GM12878 (cell line): ENCODE measurements at regions not wholly inside any gene's neighbourhood (a gene's known extent, or its start where the extent isn't known, plus 50 kb on each side); places are given as distances from the start of the nearest gene placed in this dataset.

Source experiments
- ATAC-seq: fragments of 200-7000 bp; cut with Tn5 transposase; 3 replicates; pipeline ENCODE4 v1.9.1; 2020; ENCODE audit warnings: mild to moderate bottlenecking, moderate library complexity
- BruUV-seq: library from RNA; stranded (reverse); fragments of 400-500 nt; replicated peaks from 2 replicates; lab custom pipeline; 2021; lab: Mats Ljungman, UMichigan
- CTCF ChIA-PET: fragments of 300-600 bp; sonication (Branson Sonifier 250); formaldehyde crosslinking; extraction: SDS; loops from one replicate; lab custom pipeline; 2021; ENCODE audit warnings: inconsistent platforms; lab: Yijun Ruan, JAX
- POLR2A ChIA-PET: fragments of 350-600 bp; formaldehyde crosslinking; extraction: SDS; loops from one replicate; lab custom pipeline; 2021; ENCODE audit warnings: inconsistent platforms; lab: Charles Lee
- RAD21 ChIA-PET: fragments of 300-600 bp; sonication (Branson Sonifier 250); formaldehyde crosslinking; loops from one replicate; lab custom pipeline; 2023; ENCODE audit warnings: antibody characterized with exemption; ENCODE audit not compliant: unreplicated experiment; lab: Charles Lee
- SMC1A ChIA-PET: fragments of 300-600 bp; sonication (Branson Sonifier 250); formaldehyde crosslinking; loops from one replicate; lab custom pipeline; 2023; ENCODE audit not compliant: unreplicated experiment, uncharacterized antibody; lab: Charles Lee
- DNase-seq: peaks from one replicate; pipeline ENCODE4 v3.0.0-alpha.2; 2011; ENCODE audit warnings: low read depth, low spot score
- FAIRE-seq: peaks from 3 replicates; lab custom pipeline; 2011; peaks lifted over from hg19 to GRCh38; lab: Jason Lieb, UNC
- H2AFZ ChIP-seq: 2 replicates; pipeline ENCODE4 v1.6.0; 2011; ENCODE audit warnings: low read depth, low read length, control low read depth; ENCODE audit not compliant: control insufficient read depth
- H3K27ac ChIP-seq: 2 replicates; pipeline ENCODE4 v1.5.1; 2011; ENCODE audit warnings: control low read depth; ENCODE audit not compliant: control insufficient read depth, insufficient read depth
- H3K27me3 ChIP-seq, 2 experiments: replicated peaks in 1 of 2; 2 replicates each; pipeline versions ENCODE4 v1.6.0 to v1.6.1; 2011; ENCODE audit warnings: low read length in 1 of 2; ENCODE audit not compliant: control insufficient read depth in 2 of 2, insufficient read depth in 2 of 2
- H3K36me3 ChIP-seq, 2 experiments: 2 replicates each; pipeline ENCODE4 v1.5.1; 2011; ENCODE audit warnings: low read length in 1 of 2; ENCODE audit not compliant: control insufficient read depth in 2 of 2, insufficient read depth in 2 of 2
- H3K4me1 ChIP-seq: 2 replicates; pipeline ENCODE4 v1.6.1; 2011; ENCODE audit warnings: mild to moderate bottlenecking, low read length, moderate library complexity, mixed read lengths; ENCODE audit not compliant: control insufficient read depth, insufficient read depth
- H3K4me2 ChIP-seq: 2 replicates; pipeline ENCODE4 v1.6.0; 2011; ENCODE audit warnings: control low read depth; ENCODE audit not compliant: control insufficient read depth, insufficient read depth
- H3K4me3 ChIP-seq: fragments of 200-600 bp; sonication (generic); 2 replicates; pipeline ENCODE4 v1.5.1; 2016
- H3K79me2 ChIP-seq: 2 replicates; pipeline ENCODE4 v1.6.0; 2011; ENCODE audit warnings: low read length; ENCODE audit not compliant: control insufficient read depth, insufficient read depth
- H3K9ac ChIP-seq: 2 replicates; pipeline ENCODE4 v1.8.0; 2011; ENCODE audit warnings: low read length, control low read depth, mixed read lengths; ENCODE audit not compliant: control insufficient read depth, insufficient read depth
- H3K9me3 ChIP-seq: replicated peaks from 3 replicates; pipeline ENCODE4 v1.5.1; 2011; ENCODE audit warnings: mild to moderate bottlenecking, low read length; ENCODE audit not compliant: control insufficient read depth, insufficient read depth
- H4K20me1 ChIP-seq: 2 replicates; pipeline ENCODE4 v1.6.0; 2011; ENCODE audit not compliant: control insufficient read depth, insufficient read depth
- BCLAF1 ChIP-seq: fragments of 450-650 bp; IDR thresholded peaks from 2 replicates; pipeline ENCODE4 v1.6.1; 2017; ENCODE audit warnings: antibody characterized with exemption, mild to moderate bottlenecking, moderate library complexity
- CHD2 ChIP-seq: IDR thresholded peaks from 2 replicates; pipeline ENCODE4 v1.6.1; 2011; ENCODE audit warnings: low read depth, low read length, improper control_type of control experiment, borderline replicate concordance
- CHD4 ChIP-seq: fragments of 200-600 bp; sonication (generic); IDR thresholded peaks from 2 replicates; pipeline ENCODE4 v1.6.1; 2016; ENCODE audit warnings: mild to moderate bottlenecking
- E4F1 ChIP-seq: fragments of 450-650 bp; IDR thresholded peaks from 2 replicates; pipeline ENCODE4 v1.6.1; 2018; ENCODE audit warnings: borderline replicate concordance, mild to moderate bottlenecking; ENCODE audit not compliant: partially characterized antibody
- EZH2 ChIP-seq: IDR thresholded peaks from 2 replicates; pipeline ENCODE4 v1.6.1; 2012; ENCODE audit warnings: low read depth, mild to moderate bottlenecking, control low read depth, inconsistent platforms, low read length, borderline replicate concordance; ENCODE audit not compliant: control insufficient read depth
- HDGF ChIP-seq: fragments of 450-650 bp; IDR thresholded peaks from 2 replicates; pipeline ENCODE4 v1.6.1; 2016; ENCODE audit warnings: antibody characterized with exemption
- MTA2 ChIP-seq: fragments of 450-650 bp; IDR thresholded peaks from 2 replicates; pipeline ENCODE4 v1.6.1; 2016; ENCODE audit warnings: low read depth, mild to moderate bottlenecking, moderate library complexity
- MTA3 ChIP-seq: IDR thresholded peaks from 2 replicates; pipeline ENCODE4 v1.6.1; 2012; ENCODE audit warnings: low read length, inconsistent platforms, borderline replicate concordance
- NR2C1 ChIP-seq: fragments of 450-650 bp; IDR thresholded peaks from 2 replicates; pipeline ENCODE4 v1.6.1; 2017; ENCODE audit warnings: antibody characterized with exemption, mild to moderate bottlenecking, moderate library complexity
- NRF1 ChIP-seq: conservative IDR thresholded peaks from 2 replicates; pipeline ENCODE4 v1.6.1; 2011; ENCODE audit warnings: mild to moderate bottlenecking, low read depth, low read length, improper control_type of control experiment
- REST ChIP-seq: IDR thresholded peaks from 2 replicates; pipeline ENCODE4 v1.6.1; 2012; ENCODE audit warnings: mild to moderate bottlenecking, low read depth, low read length
- RUNX3 ChIP-seq: IDR thresholded peaks from 2 replicates; pipeline ENCODE4 v1.6.1; 2012; ENCODE audit warnings: low read length, inconsistent platforms
- STAT1 ChIP-seq: fragments of 450-650 bp; conservative IDR thresholded peaks from 2 replicates; pipeline ENCODE4 v1.6.1; 2014; ENCODE audit warnings: antibody characterized with exemption, mild to moderate bottlenecking
- TCF12 ChIP-seq: IDR thresholded peaks from 2 replicates; pipeline ENCODE4 v1.6.1; 2011; ENCODE audit warnings: low read depth, mild to moderate bottlenecking, low read length
- WGBS: methylation state at CpG from one replicate; pipeline ENCODE4 v1.1.6; 2016; ENCODE audit warnings: low lambda C conversion rate; ENCODE audit not compliant: insufficient replicate concordance, insufficient coverage; ENCODE audit errors: missing lambda C conversion rate; 5-methylcytosine and 5-hydroxymethylcytosine counted together
- in situ Hi-C: fragments of 300-500 bp; cut with MboI; formaldehyde crosslinking; loops from 9 replicates; pipeline ENCODE4 v1.14.3; 2018; ENCODE audit warnings: mixed read lengths
- intact Hi-C: fragments of 100-400 bp; cut with micrococcal nuclease; formaldehyde crosslinking; loops from one replicate; pipeline ENCODE4 v1.14.2; 2022; ENCODE audit not compliant: unreplicated experiment

- no peak for TF ChIP-seq E4F1
- no peak for TF ChIP-seq MTA2
These were observed 71.5 kb upstream of the RGS2 start (continued) for GRCh38 chr1:192737306-192737705.

GRCh38 chr1:192739476-192740184 is 69.2 kb upstream of the RGS2 start:
- Histone ChIP-seq H3K4me2 (no peak overlapping the region), H3K36me3 (no peaks in the 10 kb centered on the region), H3K4me1 (no peaks in the 10 kb centered on the region), H3K9me3 (no peaks in the 10 kb centered on the region), H3K27me3 (no peaks in the 10 kb centered on the region; a peak in 1 of 4 replicates), H3K9ac (no peak overlapping the region), H2AFZ (no peak overlapping the region), H4K20me1 (no peaks in the 10 kb centered on the region; the same call in 1 of the 2 replicates), H3K27ac (no peak overlapping the region), H3K4me3 (no peak overlapping the region), H3K79me2 (no peaks in the 10 kb centered on the region)
- CTCF ChIA-PET = no interaction called here
- 73% methylated on average over 11 of the region's 11 CpGs for WGBS
- RAD21 ChIA-PET = no interaction called here
- no peak for FAIRE-seq
- POLR2A ChIA-PET = no interaction called here
- SMC1A ChIA-PET = interaction anchor here (0.6 kb wide), 1 partner anchor 712 kb away, joined by 3 read pairs; no protein-coding TSS in a partner anchor
- no TSS peak for BruUV-seq
- no peak for DNase-seq
- ATAC-seq = no peak
- in situ Hi-C loops (no loop called here), intact Hi-C loops (no loop called here)
- TF ChIP-seq MTA3 (no peak), NRF1 (no peak), EZH2 (no peak), CHD2 (no peak), CHD4 (no peak), RUNX3 (no peak), BCLAF1 (no peak), NR2C1 (no peak), REST (no peak), TCF12 (no peak), STAT1 (no peak), HDGF (no peak)
